SK-N-SH treated with all-trans-retinoic acid at 6 μM for 48 hours (cell line): ENCODE measurements at regions not wholly inside any gene's neighbourhood (a gene's known extent, or its start where the extent isn't known, plus 50 kb on each side); places are given as distances from the start of the nearest gene placed in this dataset.

Source experiments
- ARNTL ChIP-seq: fragments of 450-650 bp; formaldehyde crosslinking; IDR thresholded peaks from 2 replicates; pipeline ENCODE4 v1.5.0; 2020; ENCODE audit warnings: low read depth, mild to moderate bottlenecking, moderate library complexity, borderline replicate concordance
- PPARA ChIP-seq: fragments of 250-450 bp; sonication (Bioruptor Pico); IDR thresholded peaks from 2 replicates; pipeline ENCODE4 v1.5.0; 2020; ENCODE audit warnings: mild to moderate bottlenecking, borderline replicate concordance
- ZFP3 ChIP-seq: fragments of 250-450 bp; sonication (Bioruptor Pico); IDR thresholded peaks from 2 replicates; pipeline ENCODE4 v1.5.0; 2020; ENCODE audit warnings: mild to moderate bottlenecking, moderate library complexity
- ZFP30 ChIP-seq: fragments of 450-650 bp; formaldehyde crosslinking; IDR thresholded peaks from 2 replicates; pipeline ENCODE4 v1.5.0; 2022; ENCODE audit warnings: mild to moderate bottlenecking, moderate library complexity
- TF ChIP-seq, protein P1 (sequence below): fragments of 250-450 bp; sonication (Bioruptor Pico); IDR thresholded peaks from 2 replicates; pipeline ENCODE4 v1.8.0; 2020; ENCODE audit warnings: mild to moderate bottlenecking, moderate library complexity, borderline replicate concordance

DNA sequence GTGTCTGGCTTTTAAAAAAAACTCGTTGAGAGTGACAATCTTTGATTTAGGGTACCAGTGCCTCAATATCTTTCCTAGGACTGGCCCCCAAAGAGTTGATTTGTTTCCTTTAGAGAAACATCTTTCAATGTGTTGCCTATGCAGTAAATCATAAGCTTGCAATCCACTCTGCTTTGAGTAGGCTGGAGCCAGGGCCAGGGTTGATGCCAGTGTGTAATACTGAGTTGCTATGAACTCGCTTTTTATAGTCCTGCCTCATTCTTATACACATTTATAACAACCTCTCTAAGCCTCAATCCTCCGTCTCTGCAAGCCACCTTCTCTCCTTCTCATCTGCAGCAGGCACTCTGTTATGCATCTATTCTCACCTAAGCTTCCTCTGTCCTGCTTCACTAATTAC, 674.9 kb upstream of the POM121L12 start:
- TF ChIP-seq ZFP30 (CRISPR knock-in tag) (no peak), PPARA (CRISPR knock-in tag) (no peak), ARNTL (no peak), ZFP3 (no peak)
- TF ChIP-seq, protein P1, sequence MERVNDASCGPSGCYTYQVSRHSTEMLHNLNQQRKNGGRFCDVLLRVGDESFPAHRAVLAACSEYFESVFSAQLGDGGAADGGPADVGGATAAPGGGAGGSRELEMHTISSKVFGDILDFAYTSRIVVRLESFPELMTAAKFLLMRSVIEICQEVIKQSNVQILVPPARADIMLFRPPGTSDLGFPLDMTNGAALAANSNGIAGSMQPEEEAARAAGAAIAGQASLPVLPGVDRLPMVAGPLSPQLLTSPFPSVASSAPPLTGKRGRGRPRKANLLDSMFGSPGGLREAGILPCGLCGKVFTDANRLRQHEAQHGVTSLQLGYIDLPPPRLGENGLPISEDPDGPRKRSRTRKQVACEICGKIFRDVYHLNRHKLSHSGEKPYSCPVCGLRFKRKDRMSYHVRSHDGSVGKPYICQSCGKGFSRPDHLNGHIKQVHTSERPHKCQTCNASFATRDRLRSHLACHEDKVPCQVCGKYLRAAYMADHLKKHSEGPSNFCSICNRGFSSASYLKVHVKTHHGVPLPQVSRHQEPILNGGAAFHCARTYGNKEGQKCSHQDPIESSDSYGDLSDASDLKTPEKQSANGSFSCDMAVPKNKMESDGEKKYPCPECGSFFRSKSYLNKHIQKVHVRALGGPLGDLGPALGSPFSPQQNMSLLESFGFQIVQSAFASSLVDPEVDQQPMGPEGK (CRISPR knock-in tag), result no peak
